NB4 (cell line): ENCODE measurements at regions not wholly inside any gene's neighbourhood (a gene's known extent, or its start where the extent isn't known, plus 50 kb on each side); places are given as distances from the start of the nearest gene placed in this dataset.

Experiments
- MYC ChIP-seq: IDR thresholded peaks from 2 replicates; pipeline ENCODE4 v1.6.1; 2011; ENCODE audit warnings: low read depth, low read length
- POLR2A ChIP-seq: IDR thresholded peaks from 2 replicates; pipeline ENCODE4 v1.6.1; 2011; ENCODE audit warnings: mild to moderate bottlenecking; ENCODE audit not compliant: insufficient read length; ENCODE audit errors: extremely low read depth
- TF ChIP-seq, protein P1 (sequence below): IDR thresholded peaks from one replicate; pipeline ENCODE4 v1.5.1; 2012; ENCODE audit warnings: low read depth, low read length

DNA sequence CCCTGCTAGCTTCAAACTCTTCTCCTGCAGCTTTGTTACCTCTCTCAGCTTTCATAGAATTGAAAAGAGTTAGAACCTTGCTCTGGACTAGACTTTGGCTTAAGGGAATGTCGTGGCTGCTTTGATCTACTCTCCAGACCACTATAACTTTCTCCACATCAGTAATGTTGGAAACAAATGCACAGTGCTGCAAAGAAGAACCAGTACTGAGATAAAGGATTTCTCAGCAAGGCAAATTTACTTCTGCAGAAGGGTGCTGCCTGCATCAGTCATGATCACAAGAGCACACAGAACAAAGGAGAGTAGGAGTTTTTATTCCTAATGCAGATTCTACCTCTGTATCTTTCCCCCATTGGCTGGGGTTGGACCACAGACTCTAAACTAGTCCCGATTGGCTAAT is 621.6 kb upstream of the CHRM3 start:
- TF ChIP-seq, protein P1, sequence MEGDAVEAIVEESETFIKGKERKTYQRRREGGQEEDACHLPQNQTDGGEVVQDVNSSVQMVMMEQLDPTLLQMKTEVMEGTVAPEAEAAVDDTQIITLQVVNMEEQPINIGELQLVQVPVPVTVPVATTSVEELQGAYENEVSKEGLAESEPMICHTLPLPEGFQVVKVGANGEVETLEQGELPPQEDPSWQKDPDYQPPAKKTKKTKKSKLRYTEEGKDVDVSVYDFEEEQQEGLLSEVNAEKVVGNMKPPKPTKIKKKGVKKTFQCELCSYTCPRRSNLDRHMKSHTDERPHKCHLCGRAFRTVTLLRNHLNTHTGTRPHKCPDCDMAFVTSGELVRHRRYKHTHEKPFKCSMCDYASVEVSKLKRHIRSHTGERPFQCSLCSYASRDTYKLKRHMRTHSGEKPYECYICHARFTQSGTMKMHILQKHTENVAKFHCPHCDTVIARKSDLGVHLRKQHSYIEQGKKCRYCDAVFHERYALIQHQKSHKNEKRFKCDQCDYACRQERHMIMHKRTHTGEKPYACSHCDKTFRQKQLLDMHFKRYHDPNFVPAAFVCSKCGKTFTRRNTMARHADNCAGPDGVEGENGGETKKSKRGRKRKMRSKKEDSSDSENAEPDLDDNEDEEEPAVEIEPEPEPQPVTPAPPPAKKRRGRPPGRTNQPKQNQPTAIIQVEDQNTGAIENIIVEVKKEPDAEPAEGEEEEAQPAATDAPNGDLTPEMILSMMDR, result no peak
- TF ChIP-seq MYC (no peak), POLR2A (no peak)
